Stimulated activated memory B cell treated with anti-CD40 and anti-IgM and Interleukin-4, amounts not matched to agents 10 μg/mL and 1 μg/mL and 100 μg/mL, for 72 hours (primary cell): ENCODE measurements at regions not wholly inside any gene's neighbourhood (a gene's known extent, or its start where the extent isn't known, plus 50 kb on each side); places are given as distances from the start of the nearest gene placed in this dataset.
A peak's percentile ranks its signal among the peaks of the same experiment; 100 is the strongest.

Experiments
- ATAC-seq: fragments of 150-1000 bp; cut with Tn5 transposase; 2 replicates; pipeline ENCODE4 v1.10.0; 2021
- H3K27ac Mint-ChIP-seq: one replicate; pipeline ENCODE4 v1.8.0; 2022; ENCODE audit warnings: mild to moderate bottlenecking, mixed read lengths
- H3K27me3 Mint-ChIP-seq: one replicate; pipeline ENCODE4 v1.8.0; 2022; ENCODE audit warnings: mixed read lengths
- H3K36me3 Mint-ChIP-seq: one replicate; pipeline ENCODE4 v1.8.0; 2022; ENCODE audit warnings: mixed read lengths
- H3K4me1 Mint-ChIP-seq: one replicate; pipeline ENCODE4 v1.8.0; 2022; ENCODE audit warnings: mixed read lengths
- H3K4me3 Mint-ChIP-seq: one replicate; pipeline ENCODE4 v1.8.0; 2022; ENCODE audit warnings: mild to moderate bottlenecking, moderate library complexity, mixed read lengths
- H3K9me3 Mint-ChIP-seq: one replicate; pipeline ENCODE4 v1.8.0; 2022; ENCODE audit warnings: mixed read lengths

DNA sequence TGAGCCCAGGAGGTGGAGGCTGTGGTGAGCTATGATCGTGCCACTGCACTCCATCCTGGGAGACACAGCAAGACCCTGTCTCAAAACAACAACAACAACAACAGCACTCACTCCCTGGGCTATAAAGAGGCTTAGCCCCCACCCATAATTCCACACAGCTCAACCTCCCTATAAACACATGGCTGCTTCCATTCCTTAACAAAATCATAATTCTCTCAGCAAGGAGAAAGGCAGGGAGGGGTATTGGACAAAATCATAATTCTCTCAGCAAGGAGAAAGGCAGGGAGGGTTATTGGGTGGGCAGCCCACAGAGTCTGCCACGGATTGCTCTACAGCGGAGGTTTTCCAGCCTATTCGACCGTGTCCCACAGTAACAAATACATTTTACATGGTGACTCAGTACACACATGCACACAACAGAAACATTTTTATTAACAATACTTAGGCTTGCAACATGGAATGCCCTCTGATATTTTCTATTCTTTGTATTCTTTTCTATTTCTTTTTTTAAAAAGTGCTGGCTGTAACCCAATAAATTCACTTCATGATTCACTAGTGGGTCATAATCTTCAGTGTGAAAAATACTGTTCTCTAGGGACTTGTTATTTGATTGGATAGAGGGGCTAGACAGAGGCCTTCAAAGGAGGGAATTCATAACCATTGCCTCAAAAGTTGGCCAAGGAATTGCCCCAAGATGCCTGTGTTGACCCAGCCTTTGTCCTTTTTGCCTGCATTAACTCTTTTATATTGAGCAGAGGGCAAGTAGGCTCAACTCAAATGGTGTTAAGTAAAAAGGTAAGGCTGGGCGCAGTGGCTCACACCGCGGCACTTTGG is 50.6 kb upstream of the ZMYND8 start:
- no peaks in the 10 kb centered on the region for H3K9me3 Mint-ChIP-seq
- H3K27me3 Mint-ChIP-seq, result no peaks in the 10 kb centered on the region
- peaks cover 71% of the 10 kb centered on the region for H3K4me1 Mint-ChIP-seq
- H3K27ac Mint-ChIP-seq, result peak overlapping the region; percentile 78
- ATAC-seq, result no peak
- peak overlapping the region; percentile 64 for H3K4me3 Mint-ChIP-seq
- peaks cover 42% of the 10 kb centered on the region for H3K36me3 Mint-ChIP-seq

DNA sequence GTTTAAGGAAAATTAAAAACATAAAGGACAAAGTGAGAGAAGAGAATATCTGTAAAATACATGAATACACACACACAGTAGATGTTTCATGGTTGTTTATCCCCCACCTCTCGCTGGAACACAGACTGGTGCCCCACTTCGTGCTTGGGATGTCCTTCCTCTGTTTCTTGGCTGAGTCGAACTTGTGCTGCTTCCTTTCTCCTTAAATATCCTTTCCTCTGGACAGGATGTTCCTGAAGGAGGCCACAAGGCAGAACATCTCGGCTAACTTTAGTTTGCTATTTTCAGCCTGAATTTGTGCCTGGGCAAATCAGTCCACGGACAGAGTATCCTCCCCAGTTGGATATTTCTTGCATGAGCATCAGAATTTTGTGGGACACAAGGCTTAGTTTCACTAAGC is 54.7 kb upstream of the ZMYND8 start:
- Mint-ChIP-seq H3K27me3 (no peaks in the 10 kb centered on the region), H3K4me1 (peaks cover 82% of the 10 kb centered on the region), H3K36me3 (peaks cover 28% of the 10 kb centered on the region), H3K27ac (peak overlapping the region; percentile 99), H3K4me3 (peak overlapping the region; percentile 97), H3K9me3 (peaks cover 3% of the 10 kb centered on the region)
- ATAC-seq, result no peak

GRCh38 chr20:47412083-47412482 is 55.6 kb upstream of the ZMYND8 start:
- no peaks in the 10 kb centered on the region for H3K27me3 Mint-ChIP-seq
- H3K36me3 Mint-ChIP-seq, result peaks cover 25% of the 10 kb centered on the region
- H3K4me1 Mint-ChIP-seq, result peaks cover 86% of the 10 kb centered on the region
- peak overlapping the region; percentile 97 for H3K4me3 Mint-ChIP-seq
- H3K27ac Mint-ChIP-seq, result peak overlapping the region; percentile 99
- H3K9me3 Mint-ChIP-seq, result peaks cover 3% of the 10 kb centered on the region
- peak; percentile 28 for ATAC-seq

DNA sequence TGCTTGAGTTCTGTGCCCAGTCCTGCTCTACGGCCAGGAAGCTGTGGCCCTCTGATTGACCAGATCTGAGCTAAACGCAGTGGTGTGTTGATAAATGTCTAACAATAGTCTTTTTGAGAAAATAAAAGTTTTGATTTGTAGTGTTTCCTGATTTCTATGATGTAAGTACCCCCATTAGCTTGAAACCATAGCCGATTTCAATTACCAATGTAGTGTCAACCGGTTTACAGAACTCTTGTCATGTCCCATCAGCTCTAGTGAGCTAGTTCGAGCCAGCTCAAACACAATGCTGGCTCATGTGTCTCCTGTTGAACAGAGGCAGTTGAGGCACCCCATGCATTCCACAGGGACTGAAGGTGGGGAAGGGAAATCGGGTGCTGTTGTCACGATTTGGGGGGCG is 56.7 kb upstream of the ZMYND8 start:
- H3K36me3 Mint-ChIP-seq, result peaks cover 20% of the 10 kb centered on the region
- H3K4me3 Mint-ChIP-seq, result peak overlapping the region; percentile 16
- peak overlapping the region; percentile 99 for H3K27ac Mint-ChIP-seq
- peaks cover 86% of the 10 kb centered on the region for H3K4me1 Mint-ChIP-seq
- H3K27me3 Mint-ChIP-seq, result no peaks in the 10 kb centered on the region
- ATAC-seq, result no peak
- peaks cover 3% of the 10 kb centered on the region for H3K9me3 Mint-ChIP-seq

DNA sequence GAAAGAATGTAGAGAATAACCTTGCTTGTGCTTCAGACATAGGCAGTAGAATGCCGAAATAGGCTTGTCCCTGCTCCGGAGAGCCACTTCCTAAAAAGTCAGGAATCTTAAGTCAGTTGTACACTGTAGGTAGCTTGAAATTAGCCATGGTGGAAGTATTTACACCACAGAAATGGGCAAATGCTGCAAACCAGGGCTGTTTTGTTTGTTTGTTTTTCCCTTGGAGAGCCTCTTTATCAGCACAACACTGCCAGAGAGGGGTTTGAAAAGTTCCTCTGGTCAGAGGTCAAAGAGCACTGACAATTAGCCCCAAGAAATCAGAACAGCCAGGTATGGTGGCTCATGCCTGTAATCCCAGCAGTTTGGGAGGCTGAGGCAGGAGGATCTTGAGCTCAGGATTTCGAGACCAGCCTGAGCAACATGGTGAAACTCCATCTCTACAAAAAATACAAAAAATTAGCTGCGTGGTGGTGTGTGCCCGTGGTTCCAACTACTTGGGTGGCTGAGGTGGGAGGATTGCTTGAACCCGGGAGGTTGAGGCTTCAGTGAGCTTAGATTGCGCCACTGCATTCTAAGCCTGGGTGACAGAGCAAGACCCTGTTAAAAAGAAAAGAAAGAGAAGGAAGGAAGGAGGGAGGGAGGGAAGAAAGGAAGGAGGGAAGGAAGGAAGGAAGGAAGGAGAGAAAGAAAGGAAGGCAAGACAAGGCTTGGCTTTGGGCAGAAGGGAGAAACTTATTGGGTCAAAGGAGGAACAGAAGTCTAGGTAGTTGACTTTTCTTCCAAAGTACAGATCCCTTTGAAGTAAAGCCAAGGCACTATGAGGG is 61.0 kb upstream of the ZMYND8 start:
- Mint-ChIP-seq H3K9me3 (peaks cover 3% of the 10 kb centered on the region), H3K4me1 (peaks cover 70% of the 10 kb centered on the region), H3K4me3 (no peak overlapping the region), H3K27me3 (no peaks in the 10 kb centered on the region), H3K36me3 (no peaks in the 10 kb centered on the region), H3K27ac (peak overlapping the region; percentile 99)
- no peak for ATAC-seq

GRCh38 chr20:47418069-47418757 is 61.7 kb upstream of the ZMYND8 start:
- Mint-ChIP-seq H3K9me3 (peaks cover 3% of the 10 kb centered on the region), H3K36me3 (no peaks in the 10 kb centered on the region), H3K27ac (peak overlapping the region; percentile 99), H3K27me3 (no peaks in the 10 kb centered on the region), H3K4me1 (peaks cover 70% of the 10 kb centered on the region), H3K4me3 (no peak overlapping the region)
- no peak for ATAC-seq

- ATAC-seq, result no peak
- Mint-ChIP-seq H3K4me1 (peaks cover 56% of the 10 kb centered on the region), H3K27me3 (no peaks in the 10 kb centered on the region), H3K4me3 (peak overlapping the region; percentile 60), H3K36me3 (no peaks in the 10 kb centered on the region), H3K9me3 (peaks cover 3% of the 10 kb centered on the region), H3K27ac (peak overlapping the region; percentile 90)
These were observed 63.5 kb upstream of the ZMYND8 start for GRCh38 chr20:47419953-47420514.

- Mint-ChIP-seq H3K36me3 (no peaks in the 10 kb centered on the region), H3K27ac (peak overlapping the region; percentile 90), H3K4me3 (no peak overlapping the region), H3K4me1 (peaks cover 46% of the 10 kb centered on the region), H3K27me3 (no peaks in the 10 kb centered on the region), H3K9me3 (no peaks in the 10 kb centered on the region)
- ATAC-seq, result peak; percentile 61
These were observed 64.6 kb upstream of the ZMYND8 start for GRCh38 chr20:47421076-47421475.

- Mint-ChIP-seq H3K4me1 (peaks cover 21% of the 10 kb centered on the region), H3K27me3 (no peaks in the 10 kb centered on the region), H3K9me3 (no peaks in the 10 kb centered on the region), H3K4me3 (no peak overlapping the region), H3K36me3 (peaks cover 8% of the 10 kb centered on the region), H3K27ac (peak overlapping the region; percentile 60)
- no peak for ATAC-seq
These were observed 67.1 kb upstream of the ZMYND8 start for GRCh38 chr20:47423586-47423985.

- H3K4me3 Mint-ChIP-seq, result no peak overlapping the region
- ATAC-seq, result no peak
- no peaks in the 10 kb centered on the region for H3K27me3 Mint-ChIP-seq
- peaks cover 8% of the 10 kb centered on the region for H3K36me3 Mint-ChIP-seq
- H3K9me3 Mint-ChIP-seq, result no peaks in the 10 kb centered on the region
- peaks cover 24% of the 10 kb centered on the region for H3K4me1 Mint-ChIP-seq
- H3K27ac Mint-ChIP-seq, result peak overlapping the region; percentile 32
These were observed 70.6 kb upstream of the ZMYND8 start for GRCh38 chr20:47427067-47427466.

DNA sequence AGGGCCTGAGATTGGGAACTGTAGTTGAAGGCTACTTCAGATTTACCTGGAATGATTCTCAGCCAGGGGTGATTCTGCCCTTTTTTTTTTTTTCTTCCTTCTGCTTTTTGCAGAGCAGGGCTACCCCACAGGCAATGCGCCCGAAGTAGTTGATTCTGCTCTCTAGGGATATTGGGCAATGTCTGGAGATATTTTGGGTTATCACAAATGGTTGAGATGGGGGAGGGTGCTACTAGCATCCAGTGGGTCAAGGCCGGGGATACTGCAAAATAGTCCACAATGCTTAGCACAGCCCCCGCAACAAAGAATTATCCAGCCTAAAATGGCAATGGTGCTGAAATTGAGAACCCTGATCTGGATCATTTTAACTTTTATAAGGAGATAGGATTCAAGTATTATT is 71.2 kb upstream of the ZMYND8 start:
- Mint-ChIP-seq H3K27ac (peak overlapping the region; percentile 32), H3K4me1 (peaks cover 25% of the 10 kb centered on the region), H3K4me3 (no peak overlapping the region), H3K27me3 (no peaks in the 10 kb centered on the region), H3K36me3 (peaks cover 8% of the 10 kb centered on the region), H3K9me3 (no peaks in the 10 kb centered on the region)
- no peak for ATAC-seq

GRCh38 chr20:47428164-47428563 is 71.7 kb upstream of the ZMYND8 start:
- H3K27ac Mint-ChIP-seq, result peak overlapping the region; percentile 32
- no peak for ATAC-seq
- no peaks in the 10 kb centered on the region for H3K27me3 Mint-ChIP-seq
- peaks cover 25% of the 10 kb centered on the region for H3K4me1 Mint-ChIP-seq
- H3K4me3 Mint-ChIP-seq, result no peak overlapping the region
- no peaks in the 10 kb centered on the region for H3K9me3 Mint-ChIP-seq
- peaks cover 8% of the 10 kb centered on the region for H3K36me3 Mint-ChIP-seq

DNA sequence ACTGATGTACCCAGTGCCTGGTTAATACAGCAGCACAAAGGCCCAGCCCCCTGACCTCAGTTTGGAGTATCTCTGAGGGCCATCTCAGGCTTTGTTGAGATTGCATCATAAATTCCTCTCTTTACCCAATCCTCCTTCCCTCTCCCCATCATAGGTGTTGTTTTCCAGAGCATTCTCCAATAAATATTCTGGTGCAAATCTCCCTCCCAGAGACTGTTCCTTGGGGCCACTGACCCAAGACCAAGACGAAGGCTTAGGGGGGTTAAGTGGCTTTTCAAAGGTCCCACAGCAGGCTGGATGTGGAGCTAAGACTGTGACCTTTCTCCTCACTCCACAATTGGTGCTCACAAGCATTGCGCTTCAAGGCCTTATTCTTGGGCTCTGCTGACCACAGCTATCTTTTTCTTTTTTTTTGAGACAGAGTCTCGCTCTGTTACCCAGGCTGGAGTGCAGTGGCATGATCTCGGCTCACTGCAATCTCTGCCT is 72.4 kb upstream of the ZMYND8 start:
- Mint-ChIP-seq H3K27ac (peak overlapping the region; percentile 25), H3K36me3 (peaks cover 8% of the 10 kb centered on the region), H3K4me1 (peaks cover 28% of the 10 kb centered on the region), H3K9me3 (no peaks in the 10 kb centered on the region), H3K27me3 (no peaks in the 10 kb centered on the region), H3K4me3 (no peak overlapping the region)
- no peak for ATAC-seq

DNA sequence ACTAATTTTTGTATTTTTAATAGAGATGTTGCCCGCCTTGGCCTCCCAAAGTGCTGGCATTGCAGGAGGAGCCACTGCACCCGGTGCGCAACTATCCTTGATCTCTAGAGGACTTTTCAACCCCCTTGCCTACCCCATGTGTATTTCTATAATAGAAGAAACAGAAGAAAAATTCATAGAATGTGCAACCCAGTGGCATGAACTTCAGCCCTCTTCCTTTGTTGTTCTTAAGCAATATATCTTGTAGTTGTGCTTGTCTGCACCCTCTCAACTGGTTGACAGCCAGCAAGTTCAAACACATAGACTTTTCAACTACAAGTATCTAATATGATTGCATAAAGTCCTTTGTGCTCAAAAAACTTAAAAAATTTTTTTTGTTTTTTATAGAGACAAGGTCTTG is 72.3 kb upstream of the NCOA3 start:
- no peak for ATAC-seq
- no peaks in the 10 kb centered on the region for H3K27me3 Mint-ChIP-seq
- H3K27ac Mint-ChIP-seq, result peak overlapping the region; percentile 25

More for the DNA sequence above, 72.3 kb upstream of the NCOA3 start:
- Mint-ChIP-seq H3K4me1 (peaks cover 34% of the 10 kb centered on the region), H3K9me3 (no peaks in the 10 kb centered on the region), H3K36me3 (peaks cover 8% of the 10 kb centered on the region), H3K4me3 (no peak overlapping the region)
